Right lobe of liver (tissue), 6 donors: ENCODE measurements at regions not wholly inside any gene's neighbourhood (a gene's known extent, or its start where the extent isn't known, plus 50 kb on each side); places are given as distances from the start of the nearest gene placed in this dataset.

Experiments used
- ATAC-seq, 4 donors: fragments of 200-7000 bp; cut with Tn5 transposase; one replicate each; pipeline ENCODE4 v1.9.1; 2020; ENCODE audit warnings: mild to moderate bottlenecking in 4 of 4, moderate library complexity in 4 of 4
- DNase-seq, 3 donors: peaks; one replicate each; pipeline ENCODE4 v3.0.0-alpha.2; 2020
- H3K27ac ChIP-seq, 3 donors: fragments of 200-600 bp; one replicate each; pipeline ENCODE4 v1.8.0; 2022
- H3K27me3 ChIP-seq, 2 donors: fragments of 200-600 bp; one replicate each; pipeline ENCODE4 v1.8.0; 2022
- H3K36me3 ChIP-seq, 4 donors: fragments of 200-600 bp; sonication (generic) in 1 of 4; one replicate each; pipeline versions ENCODE4 v1.5.1 to v1.8.0; 2017 to 2022; ENCODE audit warnings: control low read depth in 1 of 4
- H3K4me1 ChIP-seq, 4 donors: fragments of 200-600 bp; sonication (generic) in 1 of 4; one replicate each; pipeline versions ENCODE4 v1.5.1 to v1.8.0; 2017 to 2022; ENCODE audit warnings: control low read depth in 1 of 4
- H3K4me3 ChIP-seq, 3 donors: fragments of 200-600 bp; one replicate each; pipeline ENCODE4 v1.8.0; 2022
- H3K9me3 ChIP-seq, 4 donors: fragments of 200-600 bp; sonication (generic) in 1 of 4; one replicate each; pipeline versions ENCODE4 v1.5.1 to v1.8.0; 2017 to 2022; ENCODE audit warnings: control low read depth in 1 of 4
- CTCF ChIP-seq, 4 donors: fragments of 200-600 bp in 3 of 4; fragments of 450-650 bp in 1 of 4; IDR thresholded peaks; one replicate each; pipeline versions ENCODE4 v1.5.1 to v1.8.0; 2016 to 2022; ENCODE audit warnings: antibody characterized with exemption in 4 of 4, mild to moderate bottlenecking in 2 of 4
- POLR2A ChIP-seq: fragments of 450-650 bp; IDR thresholded peaks from one replicate; pipeline ENCODE4 v1.6.1; 2017; ENCODE audit warnings: antibody characterized with exemption, mild to moderate bottlenecking
- WGBS: methylation state at CpG from one replicate; pipeline ENCODE4 v1.1.6; 2018; ENCODE audit warnings: low coverage, low lambda C conversion rate; ENCODE audit not compliant: insufficient coverage; ENCODE audit errors: missing lambda C conversion rate; 5-methylcytosine and 5-hydroxymethylcytosine counted together
- intact Hi-C, 2 donors: fragments of 100-400 bp; cut with DNase I; formaldehyde crosslinking; loops; one replicate each; pipeline versions ENCODE4 v1.11.2 to v1.14.1; 2022
- donor health status: DM: no; HTN: yes; CAD: no.
- donor health status: DM: no; HTN: no; CAD: no.
- donor health status: DM: no; HTN: no; CAD: no.
- donor health status: DM: no; HTN: yes; CAD: no.
- donor health status: DM: no; HTN: yes; CAD: no.

DNA sequence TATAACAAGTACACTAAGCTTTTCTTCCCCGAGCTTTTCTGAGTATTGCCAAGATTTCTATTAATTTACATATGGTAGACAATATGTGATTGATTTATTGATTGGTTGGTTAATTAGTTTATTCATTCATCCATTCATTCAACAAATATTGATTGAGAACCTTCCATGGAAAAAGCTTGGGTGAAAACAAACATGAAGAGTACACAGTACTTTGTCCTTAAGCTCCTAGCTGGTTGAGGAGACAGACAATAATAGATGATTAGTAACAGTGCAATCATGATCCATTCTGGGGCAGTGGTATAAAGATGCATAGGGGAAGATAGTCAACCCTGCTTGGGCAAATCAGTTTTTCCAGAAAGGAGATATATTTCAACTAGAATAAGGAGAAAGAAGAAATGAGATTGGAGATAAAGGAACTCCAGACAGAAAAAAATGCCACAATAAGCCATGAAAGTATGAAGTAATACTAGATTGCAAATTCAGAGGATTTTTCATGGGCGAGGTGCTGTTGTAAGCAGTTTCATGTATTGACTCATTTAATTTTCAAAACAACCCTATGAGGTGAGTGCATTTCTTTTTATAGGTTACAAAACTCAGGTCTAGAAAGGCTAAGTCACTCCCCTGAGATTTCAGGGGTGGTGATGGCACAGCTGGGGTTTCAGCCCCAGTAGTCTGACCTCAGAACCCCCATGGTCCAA lies 129.5 kb downstream of the RND3 start:
- TF ChIP-seq POLR2A (no peak), CTCF (IDR thresholded peaks at IDR 0.05) (no peak)
- H3K4me1 ChIP-seq: peaks cover 0 to 19% (median 6%) of the 10 kb centered on the region in 4 donors
- WGBS: 26% methylated on average over 2 of the region's 2 CpGs
- intact Hi-C loops: no loop called here
- DNase-seq (no peak), ATAC-seq (peak; percentile 92 to 98 (median 94))
- no peaks in the 10 kb centered on the region for H3K27me3 ChIP-seq
- H3K27ac ChIP-seq: peak overlapping the region in 2 of 3 donors; percentile 66 to 70
- H3K9me3 ChIP-seq: no peaks in the 10 kb centered on the region
- no peaks in the 10 kb centered on the region for H3K36me3 ChIP-seq
- no peak overlapping the region for H3K4me3 ChIP-seq

DNA sequence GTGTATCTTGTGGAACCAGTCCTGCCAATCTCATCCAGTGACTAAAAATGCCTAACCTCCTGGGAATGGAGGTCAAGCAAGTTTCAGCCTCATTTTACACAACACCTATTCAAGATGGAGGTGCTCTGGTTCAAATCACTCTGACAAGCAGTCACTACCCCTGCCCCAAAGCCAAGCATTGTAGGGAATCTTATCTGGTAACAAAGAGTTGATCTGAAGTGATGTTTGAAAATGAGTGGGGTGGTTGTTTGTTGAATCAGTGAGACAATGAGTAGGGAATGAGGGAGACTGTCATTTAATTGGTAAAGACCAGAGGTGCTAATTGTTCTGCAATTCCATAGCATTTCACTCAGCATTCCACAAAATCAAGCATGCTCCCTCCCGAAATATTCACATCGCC lies 132.0 kb downstream of the RND3 start:
- no peaks in the 10 kb centered on the region for H3K27me3 ChIP-seq
- no CpG with 5 or more reads among the region's 2 CpGs for WGBS
- H3K27ac ChIP-seq: no peak overlapping the region
- DNase-seq: no peak
- intact Hi-C loops: no loop called here
- ATAC-seq: no peak
- peaks cover 0 to 25% (median 6%) of the 10 kb centered on the region in 4 donors for H3K4me1 ChIP-seq
- no peaks in the 10 kb centered on the region for H3K9me3 ChIP-seq
- TF ChIP-seq POLR2A (no peak), CTCF (IDR thresholded peaks at IDR 0.05) (no peak)
- no peaks in the 10 kb centered on the region for H3K36me3 ChIP-seq
- H3K4me3 ChIP-seq: no peak overlapping the region

- ATAC-seq: no peak
- no peak overlapping the region for H3K4me3 ChIP-seq
- TF ChIP-seq CTCF (IDR thresholded peaks at IDR 0.05) (no peak), POLR2A (no peak)
Measured at GRCh38 chr2:150353376-150353775, 134.1 kb downstream of the RND3 start.

DNA sequence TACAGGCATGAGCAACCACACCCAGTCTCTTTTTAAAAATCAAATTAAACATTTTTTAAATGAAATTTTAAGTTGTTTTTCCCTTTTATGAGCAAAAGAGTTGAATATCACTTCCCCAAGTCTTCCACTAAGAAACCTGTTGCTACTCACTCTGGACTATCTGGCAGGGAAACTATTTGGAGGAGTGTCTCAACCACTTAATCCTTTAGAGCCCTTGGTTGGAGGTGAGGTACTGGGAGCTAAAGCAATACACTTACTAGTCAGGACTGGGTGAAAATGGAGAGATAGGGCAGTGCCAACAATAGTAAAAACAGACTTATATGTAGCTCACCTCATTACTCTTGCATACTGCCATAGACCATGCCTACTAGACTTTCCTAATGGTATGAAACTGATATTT lies 135.5 kb downstream of the RND3 start:
- intact Hi-C loops: no loop called here
- Histone ChIP-seq H3K36me3 (no peaks in the 10 kb centered on the region), H3K27me3 (no peaks in the 10 kb centered on the region), H3K27ac (no peak overlapping the region), H3K9me3 (no peaks in the 10 kb centered on the region), H3K4me1 (peaks cover 0 to 5% (median 0%) of the 10 kb centered on the region in 4 donors), H3K4me3 (no peak overlapping the region)
- ATAC-seq: no peak
- TF ChIP-seq POLR2A (no peak), CTCF (IDR thresholded peaks at IDR 0.05) (no peak)
- DNase-seq: no peak

More at GRCh38 chr2:150353376-150353775, 134.1 kb downstream of the RND3 start:
- H3K9me3 ChIP-seq: no peaks in the 10 kb centered on the region
- 79% methylated on average over 2 of the region's 2 CpGs for WGBS
- no peaks in the 10 kb centered on the region for H3K27me3 ChIP-seq
- no peak overlapping the region for H3K27ac ChIP-seq
- intact Hi-C loops: no loop called here
- DNase-seq: no peak
- no peaks in the 10 kb centered on the region for H3K36me3 ChIP-seq
- H3K4me1 ChIP-seq: peaks cover 0 to 16% (median 5%) of the 10 kb centered on the region in 4 donors
